Muscle of leg (tissue), 3 donors: ENCODE measurements at regions not wholly inside any gene's neighbourhood (a gene's known extent, or its start where the extent isn't known, plus 50 kb on each side); places are given as distances from the start of the nearest gene placed in this dataset.
"Not testable (repeated sequence)": the region's sequence is repeated elsewhere in the genome, so short reads cannot be mapped to it uniquely, and the experiment has no call there.

Source experiments
- DNase-seq: peaks from one replicate; pipeline ENCODE4 v3.0.0; 2013
- H3K27ac ChIP-seq: one replicate; pipeline ENCODE4 v1.5.1; 2013; ENCODE audit warnings: mild to moderate bottlenecking, low read length, control low read depth
- H3K27me3 ChIP-seq: one replicate; pipeline ENCODE4 v1.6.1; 2013; ENCODE audit warnings: low read length; ENCODE audit not compliant: control insufficient read depth, insufficient read depth
- H3K36me3 ChIP-seq: one replicate; pipeline ENCODE4 v1.6.1; 2013; ENCODE audit warnings: low read length; ENCODE audit not compliant: control insufficient read depth, insufficient read depth
- H3K4me1 ChIP-seq: one replicate; pipeline ENCODE4 v1.6.1; 2013; ENCODE audit warnings: low read length; ENCODE audit not compliant: control insufficient read depth, insufficient read depth
- H3K4me3 ChIP-seq: one replicate; pipeline ENCODE4 v1.5.1; 2013; ENCODE audit warnings: low read length, control low read depth
- H3K9me3 ChIP-seq: replicated peaks from 2 replicates; pipeline ENCODE4 v1.6.1; 2013; ENCODE audit warnings: low read depth, low read length; ENCODE audit not compliant: control insufficient read depth
- WGBS: methylation state at CpG from one replicate; pipeline ENCODE4 v1.1.5; 2013; ENCODE audit warnings: missing lambda C conversion rate; ENCODE audit not compliant: insufficient coverage; 5-methylcytosine and 5-hydroxymethylcytosine counted together

DNA sequence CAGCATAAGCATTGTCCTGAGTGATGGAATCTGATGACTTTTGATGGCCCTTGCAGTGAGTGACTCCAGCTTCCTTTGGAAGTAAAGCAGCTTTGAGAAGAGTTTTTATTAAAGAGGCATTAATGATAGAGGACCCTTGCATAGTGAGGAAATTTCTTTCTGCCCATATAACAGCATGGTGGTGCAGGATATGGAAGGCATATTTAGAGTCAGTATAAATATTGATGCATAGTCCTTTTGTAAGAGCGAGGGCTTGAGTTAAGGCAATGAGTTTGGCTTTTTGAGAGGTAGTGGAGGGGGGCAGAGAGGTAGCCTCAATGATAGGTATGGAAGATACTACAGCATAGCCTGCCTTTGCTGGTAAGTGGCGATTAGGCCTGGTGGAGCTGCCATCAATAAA lies 87.7 kb upstream of the DNAH14 start:
- H3K4me1 ChIP-seq, H3K9me3 ChIP-seq, H3K27ac ChIP-seq, H3K4me3 ChIP-seq, DNase-seq, H3K27me3 ChIP-seq, H3K36me3 ChIP-seq: not testable (repeated sequence)
- 83% methylated on average over 1 of the region's 2 CpGs for WGBS

DNA sequence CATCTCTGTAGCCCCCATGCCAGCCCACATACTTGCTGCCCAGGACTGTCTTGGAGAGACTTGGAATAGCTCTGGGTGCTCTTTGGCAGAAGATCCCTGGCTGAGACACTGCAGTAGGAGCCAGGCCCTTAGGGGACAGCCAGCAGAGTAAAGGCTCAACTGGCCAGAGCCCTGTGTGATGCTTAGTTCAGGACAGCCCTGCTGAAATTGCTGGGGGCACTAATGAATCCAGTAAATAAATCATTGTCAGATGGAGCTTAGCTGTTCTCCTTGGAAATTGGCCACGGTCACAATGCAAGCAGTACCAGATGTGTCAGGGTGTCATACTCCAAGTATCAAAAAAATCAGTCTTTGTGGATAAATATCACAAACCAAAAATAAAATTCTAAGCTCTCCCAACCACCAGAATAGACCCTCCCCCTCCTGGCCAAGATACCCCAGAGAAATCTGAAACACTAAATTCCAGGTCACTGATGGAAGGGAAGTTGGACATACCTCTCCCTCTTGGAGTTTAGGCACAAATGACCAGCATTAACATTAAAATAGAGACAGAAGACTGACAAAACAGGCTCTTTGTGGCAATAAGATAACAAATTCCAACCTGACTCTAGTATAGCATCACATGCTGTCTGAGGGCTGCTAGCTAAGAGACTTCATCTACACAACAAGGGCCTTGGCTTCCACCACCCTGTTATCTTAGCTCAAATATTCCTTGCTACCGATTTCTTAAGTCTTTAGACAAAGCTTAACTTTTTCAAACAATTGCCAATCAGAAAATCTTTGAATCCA lies 83.2 kb upstream of the DNAH14 start:
- Histone ChIP-seq H3K27me3 (no peaks in the 10 kb centered on the region), H3K9me3 (no peaks in the 10 kb centered on the region), H3K27ac (no peak overlapping the region), H3K4me1 (no peaks in the 10 kb centered on the region), H3K4me3 (no peak overlapping the region), H3K36me3 (no peaks in the 10 kb centered on the region)
- WGBS: 17% methylated on average over 1 of the region's 2 CpGs
- DNase-seq: no peak

DNA sequence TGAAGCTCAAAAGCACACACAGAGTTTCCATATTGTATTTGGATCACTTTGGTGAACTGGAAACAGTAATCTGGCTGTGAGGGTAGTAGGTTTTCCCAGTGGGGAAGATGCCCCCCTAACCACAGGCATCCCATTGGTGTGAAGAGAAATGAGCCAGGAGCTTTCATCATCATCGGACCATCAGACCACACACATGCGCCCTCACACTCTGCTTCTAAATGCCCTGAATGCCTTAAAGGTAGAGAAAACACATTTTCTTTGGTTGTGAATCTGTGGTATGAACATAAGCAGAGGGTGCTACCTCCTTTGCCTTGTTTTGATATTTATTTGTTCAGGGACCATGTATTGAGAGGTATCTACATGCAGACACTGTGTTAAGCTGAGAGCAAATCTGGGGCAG lies 79.0 kb upstream of the DNAH14 start:
- no CpG with 5 or more reads among the region's 2 CpGs for whole genome bisulfite sequencing
- Histone ChIP-seq H3K4me3 (no peak overlapping the region), H3K9me3 (no peaks in the 10 kb centered on the region), H3K27me3 (no peaks in the 10 kb centered on the region), H3K27ac (no peak overlapping the region), H3K36me3 (no peaks in the 10 kb centered on the region), H3K4me1 (no peaks in the 10 kb centered on the region)
- no peak for DNase-seq

DNA sequence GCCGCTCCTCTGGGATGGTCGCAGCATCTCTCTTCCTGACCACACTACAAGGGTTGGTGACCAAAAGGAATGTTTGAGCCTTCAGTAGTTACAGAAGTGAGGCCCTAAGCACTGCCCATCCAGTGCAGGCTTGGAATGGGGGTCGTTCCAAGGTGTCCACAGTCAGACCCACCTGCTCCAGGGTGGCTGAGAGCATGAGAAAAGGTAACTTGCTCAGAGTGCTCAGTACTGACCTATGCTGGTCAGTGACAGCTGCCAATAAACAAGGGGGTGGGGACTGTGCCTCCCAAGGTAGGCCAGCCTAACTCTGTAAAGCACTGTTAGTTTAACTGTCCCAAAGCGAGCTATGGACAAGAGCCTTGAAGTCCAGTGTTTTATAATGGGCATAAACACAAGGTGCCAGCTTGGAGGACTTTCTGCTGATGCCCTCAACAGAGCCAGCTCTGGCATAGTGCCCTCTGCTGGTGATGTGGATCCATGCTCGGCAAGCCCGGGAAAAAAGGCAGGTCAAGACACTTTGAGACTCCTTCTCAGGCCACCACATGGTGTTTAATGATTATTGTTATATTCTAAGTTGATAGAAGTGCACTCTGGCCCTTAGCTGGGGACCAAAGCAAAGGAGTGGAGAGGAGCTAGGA lies 78.1 kb upstream of the DNAH14 start:
- H3K4me1 ChIP-seq: no peaks in the 10 kb centered on the region
- no peak overlapping the region for H3K27ac ChIP-seq
- H3K27me3 ChIP-seq: no peaks in the 10 kb centered on the region
- H3K36me3 ChIP-seq: no peaks in the 10 kb centered on the region
- no peaks in the 10 kb centered on the region for H3K9me3 ChIP-seq
- WGBS: 37% methylated on average over 5 of the region's 6 CpGs
- peak; percentile 11 for DNase-seq
- no peak overlapping the region for H3K4me3 ChIP-seq

DNA sequence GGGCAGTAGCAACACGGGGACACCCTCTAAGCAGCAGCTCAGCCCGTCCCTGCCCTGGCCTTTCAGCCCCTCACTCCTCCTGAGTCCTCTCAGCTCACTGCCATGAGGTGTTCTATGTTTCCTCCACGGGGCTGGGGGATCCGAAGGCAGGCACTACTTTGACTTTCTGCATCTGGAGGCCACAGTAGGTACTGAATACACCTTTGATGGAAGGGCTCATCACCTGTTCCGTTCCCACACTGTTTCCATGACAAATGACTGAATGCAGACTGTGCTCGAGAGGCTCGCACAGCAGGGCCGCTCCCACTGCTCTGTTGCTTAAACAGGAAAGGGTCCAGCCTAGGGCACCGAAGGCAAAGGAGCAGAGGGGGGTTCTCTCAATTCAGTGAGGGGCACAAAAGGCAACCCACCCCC lies 77.6 kb upstream of the DNAH14 start:
- DNase-seq: no peak
- H3K27ac ChIP-seq: no peak overlapping the region
- H3K4me1 ChIP-seq: no peaks in the 10 kb centered on the region
- 66% methylated on average over 3 of the region's 9 CpGs for whole genome bisulfite sequencing
- H3K4me3 ChIP-seq: no peak overlapping the region
- no peaks in the 10 kb centered on the region for H3K9me3 ChIP-seq
- no peaks in the 10 kb centered on the region for H3K36me3 ChIP-seq
- H3K27me3 ChIP-seq: no peaks in the 10 kb centered on the region

DNA sequence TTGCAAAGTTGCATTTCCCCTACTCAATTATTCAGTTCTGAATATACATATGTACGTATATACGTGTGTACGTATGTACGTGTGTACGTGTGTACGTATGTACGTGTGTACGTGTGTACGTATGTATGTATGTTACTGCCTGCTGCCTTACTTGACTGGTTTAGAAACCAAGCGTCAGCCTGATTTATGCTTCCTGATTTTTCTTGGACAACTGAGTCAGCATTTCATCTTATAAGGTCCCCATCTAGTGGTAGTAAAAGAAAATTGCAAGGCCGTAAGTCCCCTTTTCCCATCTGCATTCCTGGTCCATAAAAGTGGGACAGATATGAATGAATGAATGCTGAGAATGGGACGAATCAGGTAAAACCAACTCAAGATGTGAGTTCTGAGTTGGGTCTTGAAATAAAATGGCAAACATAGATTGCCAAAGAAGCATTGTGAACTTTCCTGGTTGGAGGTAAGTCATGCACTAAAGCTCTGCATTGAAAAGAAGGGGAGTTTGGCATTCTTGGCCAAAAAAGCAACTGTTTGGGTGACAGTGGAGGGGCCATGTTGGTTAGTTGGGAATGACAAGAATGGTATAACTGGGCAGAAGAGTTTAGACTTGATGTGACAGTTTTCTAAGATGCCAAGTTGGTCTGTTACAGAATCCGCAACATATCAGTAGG lies 76.4 kb upstream of the DNAH14 start:
- H3K36me3 ChIP-seq: no peaks in the 10 kb centered on the region
- no peak overlapping the region for H3K27ac ChIP-seq
- H3K4me1 ChIP-seq: no peaks in the 10 kb centered on the region
- H3K27me3 ChIP-seq: no peaks in the 10 kb centered on the region
- peak; percentile 60 for DNase-seq
- 0% methylated on average over 1 of the region's 13 CpGs for WGBS
- H3K4me3 ChIP-seq: no peak overlapping the region
- H3K9me3 ChIP-seq: no peaks in the 10 kb centered on the region

DNA sequence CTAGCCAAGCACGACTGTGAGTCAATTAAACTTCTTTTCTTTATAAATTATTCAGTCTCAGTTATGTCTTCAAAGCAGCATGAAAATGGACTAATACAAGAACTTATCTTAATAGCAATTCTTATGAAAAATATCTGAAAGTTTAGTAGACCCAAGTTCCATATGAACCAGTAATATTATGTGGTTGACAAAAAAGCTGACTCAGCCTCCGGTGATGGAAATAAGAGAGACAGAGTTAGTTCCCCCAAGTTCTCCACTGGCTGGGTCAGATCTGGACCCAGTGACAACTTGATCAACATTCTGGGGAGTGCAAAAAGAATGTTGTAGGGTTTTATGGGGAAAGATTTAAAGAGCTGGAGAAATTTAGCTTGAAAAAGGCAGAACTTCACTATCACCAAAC lies 72.5 kb upstream of the DNAH14 start:
- DNase-seq: no peak
- H3K4me1 ChIP-seq: no peaks in the 10 kb centered on the region
- no peaks in the 10 kb centered on the region for H3K27me3 ChIP-seq
- H3K36me3 ChIP-seq: no peaks in the 10 kb centered on the region
- no peak overlapping the region for H3K4me3 ChIP-seq
- WGBS: 100% methylated on average over 1 of the region's 2 CpGs
- H3K27ac ChIP-seq: no peak overlapping the region
- no peaks in the 10 kb centered on the region for H3K9me3 ChIP-seq

DNA sequence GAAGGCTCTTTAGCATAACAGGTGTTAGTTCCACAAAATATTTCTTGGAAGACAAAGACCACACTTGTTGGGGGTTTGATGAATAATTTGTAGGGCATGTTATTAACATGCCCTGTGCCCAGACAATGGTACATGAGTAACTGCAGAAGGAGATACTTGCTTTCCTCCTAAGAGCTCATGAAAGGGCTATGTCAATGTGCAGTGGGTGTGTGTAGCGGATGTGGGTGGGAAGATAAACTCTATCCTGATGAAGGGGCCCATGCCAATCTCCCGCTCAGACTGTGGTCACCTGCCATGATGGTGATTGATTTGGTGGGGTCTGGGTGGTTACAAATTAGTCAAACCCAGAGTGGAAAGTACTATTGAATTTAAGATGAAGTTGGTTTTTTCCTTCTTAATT lies 69.8 kb upstream of the DNAH14 start:
- Histone ChIP-seq H3K36me3 (no peaks in the 10 kb centered on the region), H3K4me3 (no peak overlapping the region), H3K27ac (no peak overlapping the region), H3K4me1 (no peaks in the 10 kb centered on the region), H3K27me3 (no peaks in the 10 kb centered on the region), H3K9me3 (no peaks in the 10 kb centered on the region)
- 92% methylated on average over 2 of the region's 2 CpGs for WGBS
- DNase-seq: no peak

DNA sequence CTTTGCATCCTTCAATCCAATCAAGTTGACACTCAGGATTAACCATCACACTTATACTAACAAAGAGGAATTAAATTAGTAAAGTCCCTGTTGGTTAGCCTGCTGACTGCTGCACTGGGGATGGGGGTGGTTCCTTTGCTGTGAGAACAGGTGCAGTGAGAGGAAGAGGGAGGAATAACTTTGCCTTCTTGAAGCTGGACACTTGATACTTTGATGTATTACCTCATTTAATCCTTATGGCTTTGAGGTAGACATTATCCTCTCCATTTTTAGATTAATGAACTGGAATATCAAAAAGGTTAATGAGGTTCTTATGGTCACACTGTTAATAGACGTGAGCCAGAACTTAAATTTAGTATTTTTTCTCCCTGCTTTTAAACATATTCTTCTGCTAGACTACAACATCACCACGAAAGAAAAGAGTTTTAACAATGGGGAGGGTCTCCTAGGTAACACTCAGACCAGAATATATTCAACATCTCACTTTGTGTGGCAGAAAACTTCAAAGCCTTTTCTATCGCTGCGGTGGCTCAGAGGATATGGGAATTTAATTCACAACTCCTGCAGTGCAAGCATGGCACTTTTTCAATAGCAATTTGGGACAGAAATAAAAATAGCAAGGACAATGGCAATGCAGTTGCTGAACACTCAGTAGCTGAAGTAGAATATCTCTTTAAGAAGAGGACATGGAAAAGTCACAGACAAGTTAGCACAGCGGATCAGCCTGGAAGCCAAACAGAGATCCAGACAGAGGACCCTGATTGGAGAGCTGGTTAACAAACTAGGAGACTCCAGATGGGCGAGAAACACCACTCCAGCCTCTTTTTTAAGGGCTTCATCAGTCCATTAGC lies 68.8 kb upstream of the DNAH14 start:
- 48% methylated on average over 4 of the region's 6 CpGs for WGBS
- DNase-seq: no peak
- H3K9me3 ChIP-seq: no peaks in the 10 kb centered on the region
- H3K4me1 ChIP-seq: no peaks in the 10 kb centered on the region
- no peak overlapping the region for H3K4me3 ChIP-seq
- no peaks in the 10 kb centered on the region for H3K36me3 ChIP-seq
- H3K27ac ChIP-seq: no peak overlapping the region
- H3K27me3 ChIP-seq: no peaks in the 10 kb centered on the region

DNA sequence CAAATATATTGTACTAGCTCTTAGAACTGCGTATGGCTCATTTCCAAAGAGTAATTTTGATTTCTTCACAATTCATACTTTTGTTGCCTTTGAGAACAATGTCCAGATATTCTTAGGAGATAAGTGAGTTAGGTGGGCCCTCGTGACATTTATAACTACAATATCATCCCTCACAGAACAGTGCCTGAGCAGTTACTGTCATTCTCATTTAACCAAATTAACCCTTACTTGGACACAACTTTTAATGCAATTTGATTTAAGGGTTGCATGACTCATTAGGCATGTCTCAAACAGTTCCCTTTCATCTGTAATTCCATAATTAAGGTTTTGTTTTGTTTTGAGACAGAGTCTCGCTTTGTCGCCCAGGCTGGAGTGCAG lies 68.1 kb upstream of the DNAH14 start:
- Histone ChIP-seq H3K27me3 (no peaks in the 10 kb centered on the region), H3K4me3 (no peak overlapping the region), H3K9me3 (no peaks in the 10 kb centered on the region), H3K4me1 (no peaks in the 10 kb centered on the region), H3K36me3 (no peaks in the 10 kb centered on the region), H3K27ac (no peak overlapping the region)
- WGBS: 92% methylated on average over 2 of the region's 4 CpGs
- DNase-seq: no peak
